Chondrocyte (in vitro differentiated cells): ENCODE measurements at regions not wholly inside any gene's neighbourhood (a gene's known extent, or its start where the extent isn't known, plus 50 kb on each side); places are given as distances from the start of the nearest gene placed in this dataset.

Experiments
- DNase-seq: peaks from one replicate; pipeline ENCODE4 v3.0.0; 2021; ENCODE audit warnings: mixed read lengths, low spot score
- H3K27ac Mint-ChIP-seq: one replicate; pipeline ENCODE4 v1.8.0; 2021; ENCODE audit warnings: mild to moderate bottlenecking, moderate library complexity, mixed read lengths; ENCODE audit not compliant: unreplicated experiment
- H3K27me3 Mint-ChIP-seq: 2 replicates; pipeline ENCODE4 v1.8.0; 2021; ENCODE audit warnings: low read depth, mixed read lengths
- H3K36me3 Mint-ChIP-seq: 2 replicates; pipeline ENCODE4 v1.8.0; 2021; ENCODE audit warnings: low read depth, mixed read lengths
- H3K4me1 Mint-ChIP-seq: 2 replicates; pipeline ENCODE4 v1.8.0; 2021; ENCODE audit warnings: low read depth, mild to moderate bottlenecking, mixed read lengths
- H3K4me3 Mint-ChIP-seq: one replicate; pipeline ENCODE4 v1.8.0; 2021; ENCODE audit warnings: mild to moderate bottlenecking, moderate library complexity, mixed read lengths; ENCODE audit not compliant: unreplicated experiment
- H3K9me3 Mint-ChIP-seq: 2 replicates; pipeline ENCODE4 v1.8.0; 2021; ENCODE audit warnings: low read depth, mixed read lengths
- CTCF ChIP-seq: fragments of 200-600 bp; sonication (generic); IDR thresholded peaks from 2 replicates; pipeline ENCODE4 v1.5.0; 2021; ENCODE audit warnings: antibody characterized with exemption, mild to moderate bottlenecking, moderate library complexity

GRCh38 chr2:164127971-164128527, 392.2 kb upstream of the FIGN start:
- no peak overlapping the region for H3K27ac Mint-ChIP-seq
- no peaks in the 10 kb centered on the region for H3K9me3 Mint-ChIP-seq
- no peak for DNase-seq
- no peaks in the 10 kb centered on the region for H3K27me3 Mint-ChIP-seq
- no peak for TF ChIP-seq CTCF
- H3K4me3 Mint-ChIP-seq = no peak overlapping the region
- no peaks in the 10 kb centered on the region for H3K36me3 Mint-ChIP-seq
- peaks cover 3% of the 10 kb centered on the region for H3K4me1 Mint-ChIP-seq

DNA sequence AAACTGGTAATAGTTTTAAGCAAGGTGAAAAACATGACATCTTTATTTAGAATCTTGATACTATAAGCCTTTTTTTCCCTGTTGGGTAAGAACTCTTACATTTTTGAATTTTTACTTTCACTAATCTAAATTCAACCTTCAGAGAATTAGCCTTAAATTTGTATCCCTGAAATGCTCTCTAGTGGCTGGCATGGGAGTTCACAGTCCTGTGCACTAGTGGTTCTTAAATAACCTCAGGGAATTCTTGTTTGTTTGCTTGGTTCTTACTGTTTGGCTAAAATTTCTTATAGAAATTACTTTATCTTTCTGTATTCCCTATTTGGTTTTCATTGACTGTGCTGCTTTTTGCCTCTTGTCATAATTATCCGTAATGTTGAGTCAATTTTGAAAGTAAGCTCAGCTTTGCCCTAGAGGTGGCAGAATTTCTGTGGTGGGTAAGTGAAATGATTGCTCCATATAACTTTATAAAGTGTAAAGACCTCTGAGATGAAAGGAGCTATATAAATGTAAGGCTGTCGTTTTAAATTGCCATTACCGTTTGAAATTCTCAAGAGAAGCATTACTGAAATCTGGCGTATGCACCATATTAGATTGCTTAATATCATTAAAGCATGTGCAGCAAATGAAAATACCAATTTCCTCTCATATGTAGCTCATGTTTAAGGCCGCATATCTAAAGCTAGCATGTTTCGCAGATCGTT, 391.3 kb upstream of the FIGN start:
- DNase-seq = no peak
- Mint-ChIP-seq H3K4me1 (peaks cover 3% of the 10 kb centered on the region), H3K36me3 (no peaks in the 10 kb centered on the region), H3K27me3 (no peaks in the 10 kb centered on the region), H3K9me3 (no peaks in the 10 kb centered on the region), H3K27ac (no peak overlapping the region), H3K4me3 (no peak overlapping the region)
- peak; percentile 92 for TF ChIP-seq CTCF

DNA sequence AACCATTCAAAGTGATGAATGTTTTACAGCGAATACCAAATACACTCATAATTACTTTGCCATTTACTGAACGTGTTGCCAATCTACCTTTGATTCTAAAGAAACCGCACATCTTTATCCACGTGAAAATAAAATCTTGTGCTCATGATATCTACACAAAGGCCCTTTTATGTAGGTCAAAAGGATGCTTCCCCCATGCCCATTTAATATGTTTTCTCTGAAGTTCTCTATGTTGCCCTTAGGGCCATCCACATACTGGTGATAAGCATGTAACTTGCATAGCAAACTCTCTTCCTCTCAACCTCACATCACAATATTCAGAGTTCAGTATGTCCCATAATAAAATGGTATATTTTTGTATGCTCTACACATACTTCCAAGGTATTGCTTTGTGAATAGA, 380.0 kb upstream of the FIGN start:
- H3K9me3 Mint-ChIP-seq = no peaks in the 10 kb centered on the region
- H3K4me1 Mint-ChIP-seq = no peaks in the 10 kb centered on the region
- H3K27me3 Mint-ChIP-seq = no peaks in the 10 kb centered on the region
- H3K36me3 Mint-ChIP-seq = no peaks in the 10 kb centered on the region
- no peak for DNase-seq
- no peak for TF ChIP-seq CTCF
- H3K4me3 Mint-ChIP-seq = no peak overlapping the region
- no peak overlapping the region for H3K27ac Mint-ChIP-seq

GRCh38 chr2:164114937-164115336, 379.1 kb upstream of the FIGN start:
- no peak for TF ChIP-seq CTCF
- Mint-ChIP-seq H3K4me1 (no peaks in the 10 kb centered on the region), H3K27ac (no peak overlapping the region), H3K9me3 (no peaks in the 10 kb centered on the region), H3K4me3 (no peak overlapping the region), H3K36me3 (no peaks in the 10 kb centered on the region), H3K27me3 (no peaks in the 10 kb centered on the region)
- no peak for DNase-seq

GRCh38 chr2:164112105-164112504, 376.3 kb upstream of the FIGN start:
- H3K9me3 Mint-ChIP-seq = no peaks in the 10 kb centered on the region
- no peaks in the 10 kb centered on the region for H3K36me3 Mint-ChIP-seq

More at GRCh38 chr2:164112105-164112504, 376.3 kb upstream of the FIGN start:
- DNase-seq = no peak
- Mint-ChIP-seq H3K4me3 (no peak overlapping the region), H3K27ac (no peak overlapping the region), H3K27me3 (no peaks in the 10 kb centered on the region), H3K4me1 (no peaks in the 10 kb centered on the region)
- no peak for TF ChIP-seq CTCF
